ENCODE measurements at regions not wholly inside any gene's neighbourhood (a gene's known extent, or its start where the extent isn't known, plus 50 kb on each side); places are given as distances from the start of the nearest gene placed in this dataset.

DNA sequence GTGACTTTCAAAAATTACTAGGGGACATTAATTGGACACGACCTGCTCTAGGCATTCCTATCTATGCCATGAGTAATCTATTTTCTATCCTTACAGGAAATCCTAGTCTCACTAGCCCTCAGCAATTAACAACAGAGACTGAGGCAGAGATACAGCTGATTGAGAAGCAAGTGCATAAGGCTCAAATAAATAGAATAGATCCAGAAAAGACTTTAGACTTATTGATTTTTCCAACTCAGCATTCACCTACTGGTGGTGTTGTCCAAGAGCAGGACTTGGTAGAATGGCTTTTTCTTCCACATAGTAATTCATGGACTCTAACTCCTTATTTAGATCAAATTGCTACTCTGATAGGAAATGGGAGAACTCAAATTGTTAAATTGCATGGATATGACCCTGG, 148.0 kb downstream of the ZNF33B start:
- TF ChIP-seq, protein P1, sequence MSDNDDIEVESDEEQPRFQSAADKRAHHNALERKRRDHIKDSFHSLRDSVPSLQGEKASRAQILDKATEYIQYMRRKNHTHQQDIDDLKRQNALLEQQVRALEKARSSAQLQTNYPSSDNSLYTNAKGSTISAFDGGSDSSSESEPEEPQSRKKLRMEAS (IDR thresholded peaks at IDR 0.05), result no peak
- TF ChIP-seq, protein P2, sequence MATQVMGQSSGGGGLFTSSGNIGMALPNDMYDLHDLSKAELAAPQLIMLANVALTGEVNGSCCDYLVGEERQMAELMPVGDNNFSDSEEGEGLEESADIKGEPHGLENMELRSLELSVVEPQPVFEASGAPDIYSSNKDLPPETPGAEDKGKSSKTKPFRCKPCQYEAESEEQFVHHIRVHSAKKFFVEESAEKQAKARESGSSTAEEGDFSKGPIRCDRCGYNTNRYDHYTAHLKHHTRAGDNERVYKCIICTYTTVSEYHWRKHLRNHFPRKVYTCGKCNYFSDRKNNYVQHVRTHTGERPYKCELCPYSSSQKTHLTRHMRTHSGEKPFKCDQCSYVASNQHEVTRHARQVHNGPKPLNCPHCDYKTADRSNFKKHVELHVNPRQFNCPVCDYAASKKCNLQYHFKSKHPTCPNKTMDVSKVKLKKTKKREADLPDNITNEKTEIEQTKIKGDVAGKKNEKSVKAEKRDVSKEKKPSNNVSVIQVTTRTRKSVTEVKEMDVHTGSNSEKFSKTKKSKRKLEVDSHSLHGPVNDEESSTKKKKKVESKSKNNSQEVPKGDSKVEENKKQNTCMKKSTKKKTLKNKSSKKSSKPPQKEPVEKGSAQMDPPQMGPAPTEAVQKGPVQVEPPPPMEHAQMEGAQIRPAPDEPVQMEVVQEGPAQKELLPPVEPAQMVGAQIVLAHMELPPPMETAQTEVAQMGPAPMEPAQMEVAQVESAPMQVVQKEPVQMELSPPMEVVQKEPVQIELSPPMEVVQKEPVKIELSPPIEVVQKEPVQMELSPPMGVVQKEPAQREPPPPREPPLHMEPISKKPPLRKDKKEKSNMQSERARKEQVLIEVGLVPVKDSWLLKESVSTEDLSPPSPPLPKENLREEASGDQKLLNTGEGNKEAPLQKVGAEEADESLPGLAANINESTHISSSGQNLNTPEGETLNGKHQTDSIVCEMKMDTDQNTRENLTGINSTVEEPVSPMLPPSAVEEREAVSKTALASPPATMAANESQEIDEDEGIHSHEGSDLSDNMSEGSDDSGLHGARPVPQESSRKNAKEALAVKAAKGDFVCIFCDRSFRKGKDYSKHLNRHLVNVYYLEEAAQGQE (IDR thresholded peaks at IDR 0.05), result no peak
- TF ChIP-seq, protein P3, sequence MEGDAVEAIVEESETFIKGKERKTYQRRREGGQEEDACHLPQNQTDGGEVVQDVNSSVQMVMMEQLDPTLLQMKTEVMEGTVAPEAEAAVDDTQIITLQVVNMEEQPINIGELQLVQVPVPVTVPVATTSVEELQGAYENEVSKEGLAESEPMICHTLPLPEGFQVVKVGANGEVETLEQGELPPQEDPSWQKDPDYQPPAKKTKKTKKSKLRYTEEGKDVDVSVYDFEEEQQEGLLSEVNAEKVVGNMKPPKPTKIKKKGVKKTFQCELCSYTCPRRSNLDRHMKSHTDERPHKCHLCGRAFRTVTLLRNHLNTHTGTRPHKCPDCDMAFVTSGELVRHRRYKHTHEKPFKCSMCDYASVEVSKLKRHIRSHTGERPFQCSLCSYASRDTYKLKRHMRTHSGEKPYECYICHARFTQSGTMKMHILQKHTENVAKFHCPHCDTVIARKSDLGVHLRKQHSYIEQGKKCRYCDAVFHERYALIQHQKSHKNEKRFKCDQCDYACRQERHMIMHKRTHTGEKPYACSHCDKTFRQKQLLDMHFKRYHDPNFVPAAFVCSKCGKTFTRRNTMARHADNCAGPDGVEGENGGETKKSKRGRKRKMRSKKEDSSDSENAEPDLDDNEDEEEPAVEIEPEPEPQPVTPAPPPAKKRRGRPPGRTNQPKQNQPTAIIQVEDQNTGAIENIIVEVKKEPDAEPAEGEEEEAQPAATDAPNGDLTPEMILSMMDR (IDR thresholded peaks at IDR 0.05; ENCODE audit: low read depth, low read length, missing input control), result no peak
- TF ChIP-seq RAD21 (IDR thresholded peaks at IDR 0.05) (no peak), EGR1 (IDR thresholded peaks at IDR 0.05; ENCODE audit: low read depth in 2 of 2) (no peak), TAF1 (conservative IDR thresholded peaks at IDR 0.05) (no peak), YY1 (IDR thresholded peaks at IDR 0.05) (no peak), SP1 (IDR thresholded peaks at IDR 0.05) (no peak)
- TF ChIP-seq, protein P4, sequence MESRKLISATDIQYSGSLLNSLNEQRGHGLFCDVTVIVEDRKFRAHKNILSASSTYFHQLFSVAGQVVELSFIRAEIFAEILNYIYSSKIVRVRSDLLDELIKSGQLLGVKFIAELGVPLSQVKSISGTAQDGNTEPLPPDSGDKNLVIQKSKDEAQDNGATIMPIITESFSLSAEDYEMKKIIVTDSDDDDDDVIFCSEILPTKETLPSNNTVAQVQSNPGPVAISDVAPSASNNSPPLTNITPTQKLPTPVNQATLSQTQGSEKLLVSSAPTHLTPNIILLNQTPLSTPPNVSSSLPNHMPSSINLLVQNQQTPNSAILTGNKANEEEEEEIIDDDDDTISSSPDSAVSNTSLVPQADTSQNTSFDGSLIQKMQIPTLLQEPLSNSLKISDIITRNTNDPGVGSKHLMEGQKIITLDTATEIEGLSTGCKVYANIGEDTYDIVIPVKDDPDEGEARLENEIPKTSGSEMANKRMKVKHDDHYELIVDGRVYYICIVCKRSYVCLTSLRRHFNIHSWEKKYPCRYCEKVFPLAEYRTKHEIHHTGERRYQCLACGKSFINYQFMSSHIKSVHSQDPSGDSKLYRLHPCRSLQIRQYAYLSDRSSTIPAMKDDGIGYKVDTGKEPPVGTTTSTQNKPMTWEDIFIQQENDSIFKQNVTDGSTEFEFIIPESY (IDR thresholded peaks at IDR 0.05), result no peak
- TF ChIP-seq, protein P5, sequence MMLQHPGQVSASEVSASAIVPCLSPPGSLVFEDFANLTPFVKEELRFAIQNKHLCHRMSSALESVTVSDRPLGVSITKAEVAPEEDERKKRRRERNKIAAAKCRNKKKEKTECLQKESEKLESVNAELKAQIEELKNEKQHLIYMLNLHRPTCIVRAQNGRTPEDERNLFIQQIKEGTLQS (IDR thresholded peaks at IDR 0.05), result no peak

Data from liver (tissue), 3 donors.